ENCODE measurements at regions not wholly inside any gene's neighbourhood (a gene's known extent, or its start where the extent isn't known, plus 50 kb on each side); places are given as distances from the start of the nearest gene placed in this dataset.

- Histone ChIP-seq H3K4me3 (ENCODE audit: low read length) (no peak overlapping the region), H3K9me3 (ENCODE audit: control insufficient read depth, insufficient read depth, low read length) (peaks cover 4% of the 10 kb centered on the region), H3K4me1 (ENCODE audit: control insufficient read depth, insufficient read depth, low read length) (no peaks in the 10 kb centered on the region), H3K27me3 (ENCODE audit: control insufficient read depth, insufficient read depth, low read length) (peaks cover 2% of the 10 kb centered on the region), H3K36me3 (ENCODE audit: control insufficient read depth, insufficient read depth, low read length) (no peaks in the 10 kb centered on the region), H3K27ac (ENCODE audit: low read length) (no peak overlapping the region)
- no peaks in the 10 kb centered on the region for H3K36me3 Mint-ChIP-seq
- H3K4me1 Mint-ChIP-seq: no peaks in the 10 kb centered on the region
- DNase-seq: no peak
- no peak overlapping the region for H3K27ac Mint-ChIP-seq
- peaks cover 5 to 25% of the 10 kb centered on the region in 2 donors for H3K27me3 Mint-ChIP-seq (ENCODE audit: low read depth in 2 of 2)
- ATAC-seq: no peak
- no peak overlapping the region for H3K4me3 Mint-ChIP-seq
- intact Hi-C loops (cut with micrococcal nuclease): no loop called here
- WGBS (ENCODE audit: insufficient coverage): 86% methylated on average over 2 of the region's 2 CpGs
- TF ChIP-seq CTCF (IDR thresholded peaks at IDR 0.05): no peak
- H3K9me3 Mint-ChIP-seq: peaks cover 0 to 3% of the 10 kb centered on the region in 2 donors
These were observed 130.0 kb upstream of the FBXO11 start for GRCh38 chr2:48036312-48036711.

GRCh38 chr2:48039209-48039990 lies 133.1 kb upstream of the FBXO11 start:
- intact Hi-C loops (cut with micrococcal nuclease): no loop called here
- no peaks in the 10 kb centered on the region for H3K36me3 Mint-ChIP-seq
- no peak for DNase-seq
- ATAC-seq: no peak
- H3K4me3 Mint-ChIP-seq: no peak overlapping the region
- WGBS (ENCODE audit: insufficient coverage): 98% methylated on average over 3 of the region's 3 CpGs
- no peaks in the 10 kb centered on the region for H3K4me1 Mint-ChIP-seq
- no peak for TF ChIP-seq CTCF (IDR thresholded peaks at IDR 0.05)
- H3K9me3 Mint-ChIP-seq: peaks cover 0 to 3% of the 10 kb centered on the region in 2 donors
- H3K9me3 ChIP-seq (ENCODE audit: control insufficient read depth, insufficient read depth, low read length): peaks cover 4% of the 10 kb centered on the region
- H3K27ac Mint-ChIP-seq: no peak overlapping the region
- no peaks in the 10 kb centered on the region for H3K4me1 ChIP-seq (ENCODE audit: control insufficient read depth, insufficient read depth, low read length)
- H3K27me3 Mint-ChIP-seq (ENCODE audit: low read depth in 2 of 2): peaks cover 21 to 40% of the 10 kb centered on the region in 2 donors
- no peak overlapping the region for H3K4me3 ChIP-seq (ENCODE audit: low read length)
- H3K36me3 ChIP-seq (ENCODE audit: control insufficient read depth, insufficient read depth, low read length): no peaks in the 10 kb centered on the region
- H3K27ac ChIP-seq (ENCODE audit: low read length): no peak overlapping the region
- H3K27me3 ChIP-seq (ENCODE audit: control insufficient read depth, insufficient read depth, low read length): peaks cover 2% of the 10 kb centered on the region

- Mint-ChIP-seq H3K27me3 (ENCODE audit: low read depth in 2 of 2) (peaks cover 23 to 46% of the 10 kb centered on the region in 2 donors), H3K4me1 (no peaks in the 10 kb centered on the region), H3K9me3 (peaks cover 0 to 3% of the 10 kb centered on the region in 2 donors), H3K36me3 (no peaks in the 10 kb centered on the region), H3K27ac (no peak overlapping the region), H3K4me3 (no peak overlapping the region)
- no peak for TF ChIP-seq CTCF (IDR thresholded peaks at IDR 0.05)
- no peak overlapping the region for H3K27ac ChIP-seq (ENCODE audit: low read length)
- H3K27me3 ChIP-seq (ENCODE audit: control insufficient read depth, insufficient read depth, low read length): no peaks in the 10 kb centered on the region
- ATAC-seq: no peak
- 95% methylated on average over 4 of the region's 4 CpGs for WGBS (ENCODE audit: insufficient coverage)
- H3K4me3 ChIP-seq (ENCODE audit: low read length): no peak overlapping the region
- H3K4me1 ChIP-seq (ENCODE audit: control insufficient read depth, insufficient read depth, low read length): no peaks in the 10 kb centered on the region
- no peak for DNase-seq
- no peaks in the 10 kb centered on the region for H3K9me3 ChIP-seq (ENCODE audit: control insufficient read depth, insufficient read depth, low read length)
- H3K36me3 ChIP-seq (ENCODE audit: control insufficient read depth, insufficient read depth, low read length): no peaks in the 10 kb centered on the region
- intact Hi-C loops (cut with micrococcal nuclease): no loop called here
These were observed 136.9 kb upstream of the FBXO11 start for GRCh38 chr2:48043131-48043700.

All from natural killer cell (primary cell).